ENCODE measurements at regions not wholly inside any gene's neighbourhood (a gene's known extent, or its start where the extent isn't known, plus 50 kb on each side); places are given as distances from the start of the nearest gene placed in this dataset.

GRCh38 chr9:90000925-90001324 lies 396.1 kb downstream of the GADD45G start:
- no peak for TF ChIP-seq CTCF (IDR thresholded peaks at IDR 0.05)

DNA sequence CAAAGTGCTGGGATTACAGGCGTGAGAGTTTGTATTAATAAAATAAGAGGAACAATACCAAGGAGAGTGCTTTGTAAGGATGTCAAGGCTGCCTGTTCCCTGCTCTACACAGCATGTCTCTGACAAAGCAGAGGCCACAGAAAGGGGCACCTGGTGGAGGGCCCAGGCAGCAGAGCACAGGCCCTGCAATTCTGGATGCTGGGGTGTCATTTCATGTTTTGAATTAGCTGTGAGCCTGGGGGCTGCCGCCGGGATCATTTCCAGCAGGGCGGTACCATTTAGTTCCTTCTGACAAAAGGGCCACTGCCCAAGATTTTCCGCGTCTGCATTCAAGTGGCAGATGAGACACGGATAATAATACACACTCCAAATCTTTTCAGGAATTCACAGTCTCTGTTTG lies 396.9 kb downstream of the GADD45G start:
- TF ChIP-seq CTCF (IDR thresholded peaks at IDR 0.05): no peak

DNA sequence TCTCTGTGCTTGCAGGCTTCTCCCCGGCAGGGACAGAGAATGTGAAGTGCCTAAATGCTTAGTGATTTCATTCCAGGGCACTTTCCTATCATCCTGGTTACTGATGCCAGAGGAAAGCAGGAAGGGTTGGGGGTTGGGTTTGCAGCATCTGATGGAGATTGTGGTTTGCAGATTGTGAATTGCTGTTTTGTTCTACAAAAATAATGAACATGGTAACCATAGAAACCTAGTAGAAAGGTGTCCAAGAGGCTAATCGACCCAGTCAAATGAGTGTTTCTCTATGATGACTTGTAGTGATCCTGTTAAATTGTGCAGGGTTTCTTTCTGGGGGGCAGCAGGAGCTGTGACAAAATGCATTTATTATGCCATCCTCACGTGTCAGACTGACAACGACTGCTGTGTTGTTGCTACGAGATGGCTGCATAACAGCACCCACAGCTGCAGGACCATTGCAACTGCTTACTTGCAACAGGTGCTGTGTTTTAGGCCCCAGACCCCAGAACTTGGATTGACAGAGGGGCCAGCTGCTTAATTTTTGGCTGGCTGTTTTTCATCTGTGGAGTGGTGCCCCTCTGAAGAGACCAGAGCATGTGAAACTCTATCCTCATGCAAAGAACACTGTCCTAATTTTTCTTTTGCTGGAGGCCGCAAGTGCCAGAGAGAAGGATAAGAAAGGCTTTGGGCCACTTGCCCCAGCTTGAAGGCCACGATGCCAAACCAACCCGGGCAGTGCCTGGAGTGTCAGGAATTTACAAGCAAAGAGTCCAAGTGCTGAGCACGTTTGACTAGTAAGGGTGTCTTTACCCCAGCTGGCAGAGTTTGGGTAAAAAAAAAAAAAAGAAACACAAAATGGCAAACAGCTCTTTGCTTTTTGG lies 397.8 kb downstream of the GADD45G start:
- no peak for TF ChIP-seq CTCF (IDR thresholded peaks at IDR 0.05)

DNA sequence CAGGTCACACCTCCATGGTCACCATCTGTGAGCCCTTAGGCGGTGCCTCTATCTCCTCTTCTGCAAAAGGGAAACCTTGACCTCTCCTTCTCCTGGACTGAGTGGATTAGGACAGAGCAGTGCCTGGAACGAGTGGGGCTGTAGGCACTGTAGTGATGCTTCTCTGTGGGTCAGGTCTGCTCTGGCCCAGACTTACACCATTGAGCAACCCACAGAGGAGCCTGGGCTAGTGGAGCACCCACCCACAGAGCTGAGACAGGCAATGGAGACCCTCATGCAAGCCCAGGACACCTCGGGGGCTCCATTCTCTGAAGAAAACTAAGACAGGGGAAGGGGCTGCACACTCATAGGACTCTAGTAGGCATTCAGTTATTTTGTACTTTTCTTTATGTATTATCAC lies 400.6 kb downstream of the GADD45G start:
- TF ChIP-seq CTCF (IDR thresholded peaks at IDR 0.05): no peak

DNA sequence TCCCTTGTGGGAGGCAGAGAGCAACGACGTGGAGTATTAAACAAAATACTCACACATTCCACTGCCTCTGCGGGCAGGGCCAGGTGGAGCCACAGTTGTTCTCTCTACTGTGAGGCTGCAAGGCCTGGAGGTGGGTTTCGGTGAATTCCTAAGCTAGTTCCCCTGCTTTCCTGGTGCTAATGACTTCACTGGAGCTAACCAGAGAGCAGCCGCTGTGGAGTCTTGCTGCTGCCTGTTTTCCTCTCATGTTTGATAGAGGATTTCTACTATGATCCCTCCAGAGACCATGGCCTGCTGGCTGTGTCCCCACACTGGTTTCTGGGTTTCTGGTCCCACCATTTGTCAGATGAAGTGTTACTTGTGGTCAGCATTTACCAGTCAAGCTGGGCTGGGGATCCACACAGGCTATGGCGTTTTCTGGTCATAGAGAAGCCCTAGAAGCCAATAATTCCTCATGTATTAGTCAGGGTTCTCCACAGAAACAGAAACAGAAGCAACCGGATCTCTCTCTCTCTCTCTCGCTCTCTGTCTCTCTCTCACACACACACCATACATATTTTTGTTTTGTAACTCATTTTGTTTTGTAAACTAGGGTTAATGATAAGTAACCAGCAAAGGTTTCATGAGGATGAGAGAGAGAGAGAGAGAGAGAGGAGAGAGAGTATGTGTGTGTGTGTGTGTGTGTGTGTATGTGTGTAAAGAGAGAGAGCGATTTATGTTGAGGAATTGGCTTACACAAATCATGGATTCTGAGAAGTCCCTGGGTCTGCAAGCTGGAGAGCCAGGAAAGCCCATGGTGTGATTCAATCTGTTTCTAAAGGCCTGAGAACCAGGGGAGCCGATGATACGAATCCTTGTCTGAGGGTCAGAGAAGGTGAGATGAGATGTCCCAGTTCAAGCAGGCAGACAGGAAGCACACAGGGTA lies 403.0 kb downstream of the GADD45G start:
- no peak for TF ChIP-seq CTCF (IDR thresholded peaks at IDR 0.05)

DNA sequence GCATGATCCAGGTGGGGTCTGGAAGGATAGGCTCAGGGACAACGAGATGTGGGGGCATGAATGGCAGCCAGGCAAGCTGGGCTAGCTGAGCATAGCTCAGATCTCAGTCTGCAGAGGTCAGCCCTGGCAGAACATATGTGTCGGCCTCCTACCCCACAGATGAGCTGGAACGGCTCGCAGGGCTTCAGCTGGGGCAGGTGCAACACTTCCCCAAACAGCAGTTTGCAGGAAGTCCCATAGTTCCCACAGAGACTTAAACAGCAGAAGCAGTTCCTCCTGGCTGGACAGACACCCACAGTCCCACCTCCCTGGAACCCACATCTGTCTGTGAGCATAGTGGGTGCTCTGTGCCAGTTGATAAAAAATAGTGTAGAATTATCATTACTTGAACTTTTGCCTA lies 404.6 kb downstream of the GADD45G start:
- no peak for TF ChIP-seq CTCF (IDR thresholded peaks at IDR 0.05)

DNA sequence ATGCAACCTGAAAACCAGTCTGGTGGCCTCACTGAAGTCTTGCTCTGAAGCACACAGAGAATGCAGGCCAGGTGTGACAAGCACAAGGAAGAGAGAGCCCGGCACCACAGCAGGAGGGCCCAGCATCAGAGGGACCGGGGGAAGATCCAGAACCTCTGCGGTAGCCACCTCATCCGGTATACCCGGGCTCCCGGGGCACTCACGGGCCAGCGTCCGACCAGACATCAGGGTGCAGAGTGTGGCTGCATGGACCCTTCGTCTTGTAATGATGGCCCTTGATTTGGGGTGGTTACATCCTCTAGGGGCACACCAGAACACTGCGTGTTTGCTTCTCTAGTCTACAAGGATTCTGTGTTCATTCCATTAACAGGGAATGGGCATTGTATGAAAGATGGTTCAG lies 406.0 kb downstream of the GADD45G start:
- TF ChIP-seq CTCF (IDR thresholded peaks at IDR 0.05): no peak
